Thoracic aorta (tissue), 2 donors: ENCODE measurements at regions not wholly inside any gene's neighbourhood (a gene's known extent, or its start where the extent isn't known, plus 50 kb on each side); places are given as distances from the start of the nearest gene placed in this dataset.

ENCODE experiments used
- ATAC-seq: fragments of 150-250 bp; one replicate; pipeline ENCODE4 v1.8.0; 2017; ENCODE audit warnings: low read depth; ENCODE audit not compliant: insufficient number of reproducible peaks, low FRiP score
- DNase-seq: peaks from one replicate; pipeline ENCODE4 v3.0.0-alpha.2; 2020; ENCODE audit warnings: low spot score
- H3K27ac ChIP-seq, 2 donors: fragments of 200-600 bp; sonication (generic); 1 replicate in 1 of 2; 2 replicates in 1 of 2; pipeline ENCODE4 v1.5.1; 2016; ENCODE audit warnings: mild to moderate bottlenecking in 2 of 2, moderate library complexity in 2 of 2
- H3K27me3 ChIP-seq: fragments of 200-600 bp; sonication (generic); replicated peaks from 2 replicates; pipeline ENCODE4 v1.6.0; 2016; ENCODE audit warnings: mild to moderate bottlenecking; ENCODE audit not compliant: insufficient read depth
- H3K36me3 ChIP-seq: fragments of 200-600 bp; sonication (generic); one replicate; pipeline ENCODE4 v1.5.1; 2016
- H3K4me1 ChIP-seq, 2 donors: fragments of 200-600 bp; sonication (generic); 1 replicate in 1 of 2; 2 replicates in 1 of 2; pipeline versions ENCODE4 v1.5.1 to v1.6.0; 2016; ENCODE audit warnings: low read depth in 2 of 2, mild to moderate bottlenecking in 1 of 2; ENCODE audit not compliant: control insufficient read depth in 1 of 2
- H3K4me3 ChIP-seq: fragments of 200-600 bp; sonication (generic); 2 replicates; pipeline ENCODE4 v1.5.1; 2016; ENCODE audit warnings: mild to moderate bottlenecking
- H3K9me3 ChIP-seq: fragments of 200-600 bp; sonication (generic); 2 replicates; pipeline ENCODE4 v1.5.1; 2016
- CTCF ChIP-seq: fragments of 200-600 bp; sonication (generic); IDR thresholded peaks from one replicate; pipeline ENCODE4 v1.5.1; 2019; ENCODE audit warnings: antibody characterized with exemption

- ATAC-seq: no peak
Observed at GRCh38 chr2:221262651-221263050, 309.5 kb downstream of the EPHA4 start.

GRCh38 chr2:221263573-221263972 is 308.5 kb downstream of the EPHA4 start:
- Histone ChIP-seq H3K36me3 (no peaks in the 10 kb centered on the region), H3K27me3 (no peaks in the 10 kb centered on the region), H3K4me3 (no peak overlapping the region), H3K9me3 (no peaks in the 10 kb centered on the region), H3K4me1 (no peaks in the 10 kb centered on the region), H3K27ac (no peak overlapping the region)
- ATAC-seq (no peak), DNase-seq (no peak)
- no peak for TF ChIP-seq CTCF

More at GRCh38 chr2:221262651-221263050, 309.5 kb downstream of the EPHA4 start:
- Histone ChIP-seq H3K4me1 (no peaks in the 10 kb centered on the region), H3K27me3 (no peaks in the 10 kb centered on the region), H3K9me3 (no peaks in the 10 kb centered on the region), H3K36me3 (no peaks in the 10 kb centered on the region), H3K27ac (no peak overlapping the region), H3K4me3 (no peak overlapping the region)
- TF ChIP-seq CTCF: no peak
- DNase-seq: no peak

- Histone ChIP-seq H3K9me3 (no peaks in the 10 kb centered on the region), H3K36me3 (no peaks in the 10 kb centered on the region), H3K27ac (no peak overlapping the region), H3K27me3 (no peaks in the 10 kb centered on the region), H3K4me1 (no peaks in the 10 kb centered on the region), H3K4me3 (no peak overlapping the region)
- DNase-seq (no peak), ATAC-seq (no peak)
- no peak for TF ChIP-seq CTCF
Observed at GRCh38 chr2:221264318-221264717, 307.8 kb downstream of the EPHA4 start.

- no peak for DNase-seq
- no peak for ATAC-seq
- Histone ChIP-seq H3K4me1 (no peaks in the 10 kb centered on the region), H3K27ac (no peak overlapping the region), H3K4me3 (no peak overlapping the region), H3K9me3 (no peaks in the 10 kb centered on the region), H3K36me3 (no peaks in the 10 kb centered on the region), H3K27me3 (no peaks in the 10 kb centered on the region)
- TF ChIP-seq CTCF: no peak
Observed at GRCh38 chr2:221267773-221268425, 304.2 kb downstream of the EPHA4 start.

- no peak overlapping the region for H3K4me3 ChIP-seq
- DNase-seq: no peak
- H3K36me3 ChIP-seq: no peaks in the 10 kb centered on the region
- no peak for ATAC-seq
- H3K9me3 ChIP-seq: no peaks in the 10 kb centered on the region
- no peak for TF ChIP-seq CTCF
- no peak overlapping the region for H3K27ac ChIP-seq
- H3K27me3 ChIP-seq: no peaks in the 10 kb centered on the region
- no peaks in the 10 kb centered on the region for H3K4me1 ChIP-seq
Observed at GRCh38 chr2:221268631-221269030, 303.5 kb downstream of the EPHA4 start.
